Erythroblast (primary cell): ENCODE measurements at regions not wholly inside any gene's neighbourhood (a gene's known extent, or its start where the extent isn't known, plus 50 kb on each side); places are given as distances from the start of the nearest gene placed in this dataset.

Experiments
- DNase-seq, 2 experiments: peaks; one replicate each; lab custom pipeline; 2025; lab: John Stamatoyannopoulos, UW
- GATA1 ChIP-seq: IDR thresholded peaks from 2 replicates; pipeline ENCODE4 v1.6.1; 2011; ENCODE audit warnings: low read depth, mild to moderate bottlenecking, control low read depth, low read length, moderate library complexity
- POLR2A ChIP-seq: IDR thresholded peaks from 2 replicates; pipeline ENCODE4 v1.6.1; 2011; ENCODE audit warnings: mild to moderate bottlenecking, low read length

DNA sequence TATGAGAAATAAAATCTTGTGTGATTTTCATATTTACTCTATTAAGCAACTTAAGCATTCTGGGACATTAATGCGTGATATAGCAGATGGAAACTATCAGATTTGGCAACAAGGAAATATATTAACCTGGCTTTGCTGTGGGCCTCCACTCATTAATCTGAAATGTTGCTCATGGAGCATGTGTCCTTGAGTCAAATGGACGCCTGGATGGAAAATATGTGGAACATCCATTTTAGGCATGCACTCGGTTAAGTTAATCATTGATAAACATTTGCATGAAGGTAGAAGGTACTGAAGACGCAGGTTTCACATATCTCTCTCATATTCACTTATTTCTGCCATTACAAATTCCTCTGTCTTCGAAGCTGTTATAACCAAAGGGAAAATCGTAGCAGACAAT, 246.1 kb downstream of the NR2F2 start:
- TF ChIP-seq POLR2A (no peak), GATA1 (no peak)
- DNase-seq = no peak

DNA sequence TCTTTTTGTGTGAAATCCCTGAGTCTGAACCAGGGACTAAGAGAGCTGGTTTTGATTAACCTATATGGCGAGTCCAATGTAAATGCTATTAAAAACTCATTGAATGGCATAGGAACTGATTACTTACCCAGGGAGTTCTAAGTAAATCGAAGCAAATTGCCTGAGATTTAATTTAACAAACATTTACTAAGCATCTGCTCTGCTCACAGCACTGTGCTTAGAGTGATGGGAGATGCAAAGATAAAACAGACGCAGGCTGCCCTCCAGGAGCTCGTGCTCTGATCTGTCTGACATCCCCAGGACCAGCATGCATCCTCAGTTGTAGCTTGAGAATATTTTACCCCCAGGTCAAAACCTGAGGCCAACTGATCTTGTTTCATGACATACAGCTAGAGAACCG, 247.9 kb downstream of the NR2F2 start:
- no peak for DNase-seq
- TF ChIP-seq POLR2A (no peak), GATA1 (no peak)

DNA sequence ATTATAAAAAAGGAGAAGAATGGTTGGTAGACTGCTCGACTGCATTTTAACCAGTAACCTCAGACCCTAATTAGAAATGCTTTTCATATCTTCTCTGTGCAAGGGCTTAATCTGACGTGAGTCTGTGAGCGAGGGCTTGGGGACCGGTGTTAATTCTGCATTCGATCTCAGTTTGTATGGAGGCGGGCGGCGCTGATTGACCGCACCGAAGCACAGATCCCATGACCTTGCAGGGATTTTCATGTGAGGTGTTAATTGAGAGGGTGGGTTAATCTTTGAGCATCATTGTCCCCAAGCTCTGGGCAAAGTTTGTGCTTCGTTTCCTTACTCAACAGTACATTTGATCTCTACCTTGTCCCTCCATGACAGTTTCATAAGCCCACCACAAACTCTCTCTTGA, 250.9 kb downstream of the NR2F2 start:
- no peak for TF ChIP-seq POLR2A
- TF ChIP-seq GATA1 = no peak
- no peak for DNase-seq

DNA sequence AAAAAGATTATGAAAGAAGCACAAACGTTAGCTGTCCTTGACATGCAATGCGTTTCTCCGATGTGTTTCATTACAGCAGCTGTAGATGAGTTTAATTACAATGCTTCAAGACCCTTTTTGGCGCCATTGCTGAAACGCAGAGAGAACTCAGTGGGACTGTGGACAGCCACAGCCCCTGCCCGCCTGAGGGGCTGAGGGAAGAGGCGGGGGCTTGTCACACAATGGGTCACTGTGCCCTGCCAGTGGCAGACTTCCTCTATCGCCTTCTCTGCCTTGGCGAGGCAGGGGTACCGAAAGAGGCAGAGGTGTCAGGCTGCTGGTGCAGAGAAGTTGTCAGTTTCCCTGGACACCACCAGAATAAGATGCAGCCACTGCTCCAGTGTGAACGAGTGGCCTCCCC, 252.0 kb downstream of the NR2F2 start:
- no peak for DNase-seq
- TF ChIP-seq POLR2A (no peak), GATA1 (no peak)

DNA sequence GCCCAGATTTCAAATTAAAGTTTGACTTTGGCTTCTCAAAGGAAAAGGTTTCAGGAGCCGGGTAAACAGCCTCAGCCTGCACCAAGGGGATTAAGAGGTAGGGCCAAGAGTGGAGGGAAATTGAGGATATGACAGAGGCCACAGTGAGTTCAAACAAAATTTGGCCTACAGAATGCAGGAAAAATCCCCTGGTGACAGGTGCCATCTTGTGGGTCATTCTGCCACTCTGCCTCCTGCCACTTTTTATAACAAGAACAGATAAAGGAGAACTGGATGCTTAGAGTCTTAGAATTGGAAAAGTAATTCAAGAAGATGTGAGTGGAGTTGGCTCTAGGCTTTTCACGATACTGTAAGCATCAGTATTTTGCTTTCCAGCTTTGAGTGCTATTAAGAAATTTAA, 253.2 kb downstream of the NR2F2 start:
- TF ChIP-seq POLR2A (no peak), GATA1 (no peak)
- no peak for DNase-seq

DNA sequence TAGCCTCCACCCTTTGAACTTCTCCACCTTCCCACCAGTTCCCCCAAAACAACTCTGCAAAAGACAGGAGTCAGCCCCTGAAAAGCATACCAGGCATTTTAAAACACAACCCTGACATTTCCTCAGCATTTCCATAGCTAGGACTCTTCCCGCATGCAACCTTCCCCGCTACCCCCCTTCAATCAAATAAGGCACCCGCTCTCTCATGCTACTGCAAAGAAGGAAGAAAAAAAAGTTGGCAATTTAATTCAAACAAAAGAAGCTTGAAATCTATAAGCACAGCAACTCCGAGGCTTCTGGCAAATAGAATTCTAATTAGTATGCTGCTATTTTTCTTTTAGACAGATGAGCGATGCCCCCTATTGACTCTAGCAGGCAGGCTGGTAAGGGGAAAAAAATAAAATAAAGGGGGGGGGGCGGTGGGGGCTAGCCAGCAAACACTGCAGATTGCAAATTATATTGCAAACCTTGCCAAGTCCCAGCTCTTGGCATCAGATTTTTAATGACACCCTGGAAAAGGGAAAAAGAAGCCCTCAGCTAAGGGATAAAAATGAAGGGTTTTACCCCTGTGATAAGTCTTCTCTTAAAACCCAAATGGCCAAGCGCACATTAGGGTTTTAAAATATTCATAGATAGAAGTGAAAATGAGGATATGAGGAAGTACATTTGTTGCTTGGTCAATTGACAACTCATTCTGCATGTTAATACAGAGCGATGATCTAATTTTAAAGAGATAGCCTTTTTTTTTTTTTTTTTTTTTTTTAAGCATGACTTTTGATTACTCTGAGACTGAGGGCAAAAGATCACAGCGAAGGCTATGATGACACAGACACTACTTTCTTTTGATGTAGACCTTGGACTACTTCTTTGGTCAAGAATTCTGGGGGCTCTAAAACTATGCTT, 255.2 kb downstream of the NR2F2 start:
- TF ChIP-seq POLR2A (no peak), GATA1 (no peak)
- DNase-seq = no peak

DNA sequence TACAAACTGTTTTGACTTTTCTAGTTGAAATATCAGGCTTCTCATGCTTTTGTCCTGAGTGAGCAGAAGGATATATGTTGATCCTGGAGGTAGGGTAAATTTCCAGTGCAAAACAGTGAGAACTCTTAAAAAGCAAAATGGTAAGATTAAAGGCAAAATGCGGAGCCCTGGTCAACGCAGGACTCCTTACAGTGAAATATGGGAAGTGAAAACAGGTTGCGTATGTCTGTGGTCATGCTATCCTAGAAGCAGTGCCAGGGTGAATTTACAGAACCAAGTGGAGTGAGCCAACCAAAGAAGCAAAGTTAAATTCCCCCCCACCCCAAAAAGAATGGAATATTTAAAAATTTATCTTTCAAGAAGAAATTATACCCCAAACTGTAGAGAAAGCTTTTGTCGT, 256.4 kb downstream of the NR2F2 start:
- TF ChIP-seq GATA1 (no peak), POLR2A (no peak)
- no peak for DNase-seq

DNA sequence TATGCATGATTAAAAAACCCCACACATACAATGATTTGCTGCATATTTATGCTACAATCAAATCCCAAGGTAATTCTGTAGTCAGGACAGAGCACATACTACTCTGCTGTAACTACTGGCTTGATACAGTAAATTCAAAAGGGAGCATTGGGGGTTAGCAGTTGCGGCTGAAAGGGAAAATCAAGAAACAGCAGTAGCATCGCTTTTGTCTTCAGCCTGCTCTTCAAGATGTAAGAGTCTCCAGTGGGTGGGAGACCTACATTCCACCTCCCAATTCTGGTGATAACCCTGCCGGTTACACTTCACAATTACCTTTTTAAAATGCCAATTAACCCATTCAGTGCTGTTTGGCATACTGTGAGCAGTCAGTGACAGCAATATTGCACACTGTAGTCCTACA, 259.4 kb downstream of the NR2F2 start:
- no peak for DNase-seq
- no peak for TF ChIP-seq POLR2A
- TF ChIP-seq GATA1 = no peak

DNA sequence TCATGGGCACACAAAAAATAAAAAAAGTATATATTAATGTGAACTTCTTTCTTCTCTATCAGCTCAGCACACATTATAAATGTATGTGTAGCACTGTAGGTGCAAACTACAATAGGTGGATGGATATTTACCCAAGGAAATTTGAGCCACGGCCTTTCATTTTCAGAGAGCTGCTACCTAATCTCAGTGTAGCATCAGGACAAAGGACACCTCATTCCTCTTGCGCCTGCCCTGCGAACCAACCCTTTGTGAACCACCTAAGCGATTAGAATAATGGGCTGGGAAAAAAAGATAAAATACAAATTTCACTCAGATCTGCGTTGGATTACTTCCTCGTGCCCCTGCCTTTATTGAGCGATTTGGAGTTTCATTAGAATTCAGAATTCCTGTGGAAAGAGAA, 263.2 kb downstream of the NR2F2 start:
- no peak for DNase-seq
- TF ChIP-seq GATA1 (no peak), POLR2A (no peak)

DNA sequence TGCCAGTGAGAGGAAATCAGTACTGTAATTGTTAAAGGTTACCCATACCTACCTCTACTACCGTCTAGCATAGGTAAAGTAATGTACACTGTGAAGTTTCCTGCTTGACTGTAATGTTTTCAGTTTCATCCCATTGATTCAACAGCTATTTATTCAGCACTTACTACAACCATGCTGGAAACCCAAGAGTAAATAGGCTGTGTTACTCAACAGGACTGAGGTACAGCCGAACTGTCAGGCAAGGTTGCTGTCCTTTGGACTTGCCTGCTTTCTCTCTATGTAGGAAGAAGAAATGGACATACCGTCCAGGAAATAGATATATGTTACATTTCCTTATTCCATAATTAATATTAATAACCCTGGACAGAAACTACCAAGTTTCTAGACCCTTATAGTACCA, 265.5 kb downstream of the NR2F2 start:
- DNase-seq = no peak
- TF ChIP-seq POLR2A (no peak), GATA1 (no peak)

DNA sequence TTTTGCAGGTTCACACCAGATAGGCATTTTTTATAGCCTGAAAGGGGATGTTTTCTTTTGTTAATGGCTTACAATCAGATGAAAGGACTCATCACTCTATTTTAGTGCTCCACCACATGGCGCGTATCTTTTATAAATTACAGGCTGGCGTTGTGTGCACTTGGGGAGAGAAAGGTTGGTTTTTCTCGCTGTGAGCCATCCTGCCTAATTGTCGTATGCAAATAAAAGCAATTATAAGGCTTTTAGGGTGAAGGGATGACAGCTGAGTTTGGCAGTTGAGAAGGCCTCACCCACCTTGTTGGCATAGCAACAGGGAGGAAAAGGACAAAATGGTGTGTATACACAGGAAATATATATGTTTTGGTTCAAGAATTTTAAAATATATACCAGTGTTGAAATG, 268.0 kb downstream of the NR2F2 start:
- DNase-seq = no peak
- TF ChIP-seq GATA1 = no peak
- TF ChIP-seq POLR2A = no peak

DNA sequence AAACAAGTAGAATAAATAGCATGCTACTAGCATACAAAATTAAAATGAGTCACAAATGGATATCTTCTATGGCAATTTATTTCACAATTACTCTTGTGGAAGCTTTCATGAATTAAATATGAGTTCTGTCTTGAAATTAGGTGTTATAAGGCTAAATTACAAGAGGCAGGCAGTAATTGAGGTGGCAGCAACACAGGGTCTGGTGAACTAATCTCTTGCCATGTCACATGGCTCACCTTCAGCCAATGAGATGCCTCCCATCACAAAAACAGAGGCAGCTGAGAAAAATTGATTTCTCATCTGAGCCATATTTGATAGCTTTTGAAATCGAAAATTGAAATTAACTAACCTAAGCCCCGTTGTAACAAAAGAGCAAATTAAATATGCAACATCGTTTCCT, 268.8 kb downstream of the NR2F2 start:
- no peak for DNase-seq
- no peak for TF ChIP-seq POLR2A
- TF ChIP-seq GATA1 = no peak

DNA sequence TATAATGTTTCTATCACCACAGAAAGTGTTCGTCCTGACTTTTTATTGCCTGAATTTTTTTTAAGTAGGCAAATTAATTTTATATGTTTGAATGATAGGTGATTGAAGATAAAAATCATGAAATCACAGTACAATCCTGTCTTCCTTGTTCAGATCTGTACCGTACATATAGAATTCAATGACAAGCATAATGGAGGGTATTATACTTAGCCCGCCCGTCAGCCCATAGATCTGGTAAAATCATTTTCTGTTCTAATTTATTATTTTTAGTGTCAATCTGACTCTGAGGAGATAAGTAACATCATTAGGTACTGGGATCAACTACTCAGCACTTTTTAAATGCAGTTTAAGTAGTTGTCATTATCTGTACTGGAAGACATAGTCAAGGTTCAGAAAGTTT, 269.9 kb downstream of the NR2F2 start:
- no peak for DNase-seq
- no peak for TF ChIP-seq GATA1
- TF ChIP-seq POLR2A = no peak

DNA sequence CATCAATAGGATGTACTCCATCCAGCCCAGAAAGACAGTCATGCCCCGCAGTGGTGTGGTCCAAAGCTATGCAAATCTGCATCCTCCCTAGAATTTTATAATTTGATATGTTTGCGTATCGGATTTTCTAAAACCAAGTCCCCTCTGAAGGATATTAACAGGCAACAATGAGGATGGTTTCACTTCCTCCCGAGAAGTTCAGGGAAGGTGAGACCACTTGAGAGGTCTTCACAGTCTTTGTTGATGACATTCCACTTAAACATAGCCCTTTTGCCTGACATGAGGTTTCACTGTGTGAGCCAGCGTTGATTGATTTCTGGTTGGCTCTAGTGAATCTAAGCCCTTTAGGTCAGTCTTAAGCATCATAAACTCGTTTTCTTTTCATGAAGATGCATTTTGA, 276.1 kb downstream of the NR2F2 start:
- TF ChIP-seq POLR2A (no peak), GATA1 (no peak)
- DNase-seq = no peak

DNA sequence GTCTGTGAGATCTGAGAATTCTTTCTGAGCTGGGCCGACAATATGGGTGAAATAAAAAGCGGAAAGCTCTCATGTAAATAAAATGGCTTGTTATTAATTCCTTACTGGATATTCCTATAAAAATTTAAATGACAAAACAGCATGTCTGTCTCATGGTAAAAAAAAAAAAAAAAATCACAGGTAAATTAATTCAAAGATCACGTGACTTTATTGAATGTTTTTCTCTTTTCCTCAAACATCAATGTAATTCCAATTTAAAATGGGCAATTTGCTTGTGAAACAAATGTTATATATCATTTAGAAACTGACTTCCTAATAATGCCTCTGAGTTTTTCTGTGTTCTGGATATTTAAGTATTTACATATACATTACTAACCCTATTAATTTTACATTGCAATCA, 280.3 kb downstream of the NR2F2 start:
- TF ChIP-seq GATA1 = no peak
- no peak for TF ChIP-seq POLR2A

DNA sequence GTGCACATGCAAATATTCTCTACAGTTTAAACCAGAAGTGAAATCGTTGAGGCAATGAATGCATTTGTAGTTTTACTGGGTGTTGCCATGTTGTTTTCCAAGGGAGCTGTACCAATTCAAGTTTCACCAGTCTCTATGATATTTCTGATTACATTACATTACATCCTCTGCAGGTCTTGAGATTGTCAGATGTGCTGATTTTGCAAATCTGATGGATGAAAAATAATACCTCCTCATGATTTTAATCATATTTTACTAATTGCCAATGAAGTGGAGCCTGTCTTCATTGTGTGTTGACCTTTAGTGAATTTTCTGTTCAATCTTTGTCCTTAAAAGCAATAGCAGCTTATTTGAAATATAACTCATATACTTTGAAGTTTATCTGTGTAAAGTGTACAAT, 282.4 kb downstream of the NR2F2 start:
- TF ChIP-seq POLR2A = no peak
- no peak for TF ChIP-seq GATA1
- DNase-seq = no peak

More for the DNA sequence above, 280.3 kb downstream of the NR2F2 start:
- no peak for DNase-seq
